Vagina (tissue), 2 donors: ENCODE measurements at regions not wholly inside any gene's neighbourhood (a gene's known extent, or its start where the extent isn't known, plus 50 kb on each side); places are given as distances from the start of the nearest gene placed in this dataset.

Source experiments
- CTCF ChIP-seq, 3 experiments: fragments of 450-650 bp in 2 of 3; fragments of 200-600 bp in 1 of 3; sonication (generic) in 1 of 3; IDR thresholded peaks; one replicate each; pipeline ENCODE4 v1.5.1; 2017 to 2019; ENCODE audit warnings: antibody characterized with exemption in 3 of 3, mild to moderate bottlenecking in 2 of 3, moderate library complexity in 2 of 3
- POLR2A ChIP-seq, 2 donors: fragments of 450-650 bp; IDR thresholded peaks; one replicate each; pipeline ENCODE4 v1.6.1; 2017; ENCODE audit warnings: antibody characterized with exemption in 2 of 2, mild to moderate bottlenecking in 2 of 2, moderate library complexity in 2 of 2
- POLR2AphosphoS5 ChIP-seq, 2 donors: sonication (generic); formaldehyde crosslinking; IDR thresholded peaks; one replicate each; pipeline ENCODE4 v1.9.0; 2017; ENCODE audit warnings: antibody characterized with exemption in 2 of 2, mild to moderate bottlenecking in 2 of 2, low read depth in 1 of 2; ENCODE audit not compliant: insufficient read depth in 1 of 2

DNA sequence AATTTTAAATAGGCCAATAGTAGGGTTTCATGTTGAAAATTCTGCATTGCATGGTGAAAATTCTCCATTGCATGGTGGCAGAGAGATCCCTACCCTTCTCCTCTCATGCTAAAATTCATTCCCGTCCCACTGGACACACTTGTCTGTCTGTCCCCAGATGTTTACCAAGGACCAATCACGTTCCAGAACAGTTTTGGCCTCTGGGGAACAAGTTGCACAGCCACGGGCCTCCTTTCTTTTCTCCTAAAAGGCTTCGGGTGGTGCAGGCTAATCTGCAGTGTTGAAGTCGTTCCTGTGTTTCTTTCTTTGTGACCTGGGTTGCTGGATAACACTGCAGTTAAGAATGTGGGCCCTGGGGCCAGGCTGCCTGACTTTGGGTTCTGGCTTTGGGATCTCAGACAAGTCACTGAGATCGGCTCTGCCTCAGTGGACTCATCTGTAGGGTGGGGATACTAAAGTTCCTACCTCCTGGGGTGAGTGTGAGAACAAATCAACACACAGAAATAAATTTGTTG is 113.1 kb upstream of the FAM204A start:
- TF ChIP-seq CTCF (IDR thresholded peaks at IDR 0.05) = no peak
- no peak for TF ChIP-seq POLR2AphosphoS5 (IDR thresholded peaks at IDR 0.05; ENCODE audit: insufficient read depth in 1 of 2, low read depth in 1 of 2)
- no peak for TF ChIP-seq POLR2A (IDR thresholded peaks at IDR 0.05)
